GM23338 (cell line): ENCODE measurements at regions not wholly inside any gene's neighbourhood (a gene's known extent, or its start where the extent isn't known, plus 50 kb on each side); places are given as distances from the start of the nearest gene placed in this dataset.

ENCODE experiments used
- ATAC-seq: fragments of 200-7000 bp; cut with Tn5 transposase; 3 replicates; pipeline ENCODE4 v1.9.1; 2020
- DNase-seq: peaks from one replicate; pipeline ENCODE4 v3.0.0-alpha.2; 2015; ENCODE audit warnings: low spot score
- H2AFZ ChIP-seq: fragments of 200-600 bp; sonication (generic); 2 replicates; pipeline ENCODE4 v1.8.0; 2016; ENCODE audit warnings: antibody characterized with exemption, mild to moderate bottlenecking, moderate library complexity
- H3F3A ChIP-seq: fragments of 200-600 bp; sonication (generic); replicated peaks from 2 replicates; pipeline ENCODE4 v1.8.0; 2017; ENCODE audit warnings: antibody characterized with exemption, mixed run types, low read depth
- H3K27ac ChIP-seq: fragments of 200-600 bp; sonication (generic); 2 replicates; pipeline ENCODE4 v1.6.1; 2016; ENCODE audit warnings: low read depth
- H3K27me3 ChIP-seq: fragments of 200-600 bp; sonication (generic); 2 replicates; pipeline ENCODE4 v1.8.0; 2016; ENCODE audit warnings: mild to moderate bottlenecking, mixed run types, moderate library complexity; ENCODE audit not compliant: insufficient read depth
- H3K36me3 ChIP-seq: fragments of 200-600 bp; sonication (generic); 2 replicates; pipeline ENCODE4 v1.8.0; 2016; ENCODE audit warnings: mild to moderate bottlenecking; ENCODE audit not compliant: insufficient read depth
- H3K4me1 ChIP-seq: fragments of 200-600 bp; sonication (generic); 2 replicates; pipeline ENCODE4 v1.8.0; 2016; ENCODE audit warnings: mild to moderate bottlenecking, moderate library complexity; ENCODE audit not compliant: insufficient read depth
- H3K4me2 ChIP-seq: fragments of 200-600 bp; sonication (generic); 2 replicates; pipeline ENCODE4 v1.7.1; 2017; ENCODE audit warnings: mixed run types
- H3K4me3 ChIP-seq: fragments of 200-600 bp; sonication (generic); 2 replicates; pipeline ENCODE4 v1.6.1; 2016; ENCODE audit warnings: mixed run types
- H3K79me2 ChIP-seq: fragments of 200-600 bp; sonication (generic); replicated peaks from 2 replicates; pipeline ENCODE4 v1.8.0; 2017; ENCODE audit warnings: mild to moderate bottlenecking; ENCODE audit not compliant: insufficient read depth
- H3K9me2 ChIP-seq: fragments of 200-600 bp; sonication (generic); 2 replicates; pipeline ENCODE4 v1.8.0; 2017; ENCODE audit not compliant: insufficient read depth
- H4K20me1 ChIP-seq: fragments of 200-600 bp; sonication (generic); replicated peaks from 2 replicates; pipeline ENCODE4 v1.8.0; 2017; ENCODE audit warnings: mild to moderate bottlenecking; ENCODE audit not compliant: insufficient read depth
- H3K27ac Mint-ChIP-seq: 2 replicates; pipeline ENCODE4 v1.8.0; 2020; ENCODE audit warnings: inconsistent platforms, mild to moderate bottlenecking, moderate library complexity, mixed read lengths
- H3K27me3 Mint-ChIP-seq: 3 replicates; pipeline ENCODE4 v1.8.0; 2022; ENCODE audit warnings: low read depth, mild to moderate bottlenecking, moderate library complexity, mixed read lengths, inconsistent platforms; ENCODE audit not compliant: insufficient read depth, poor library complexity
- H3K36me3 Mint-ChIP-seq: 3 replicates; pipeline ENCODE4 v1.8.0; 2021; ENCODE audit warnings: low read depth, mild to moderate bottlenecking, inconsistent platforms, moderate library complexity, mixed read lengths
- H3K4me1 Mint-ChIP-seq: 3 replicates; pipeline ENCODE4 v1.8.0; 2020; ENCODE audit warnings: mild to moderate bottlenecking, inconsistent platforms, mixed read lengths
- H3K4me3 Mint-ChIP-seq: 3 replicates; pipeline ENCODE4 v1.8.0; 2021; ENCODE audit warnings: moderate library complexity, mild to moderate bottlenecking, inconsistent platforms, mixed read lengths
- H3K9me3 Mint-ChIP-seq: 3 replicates; pipeline ENCODE4 v1.8.0; 2020; ENCODE audit warnings: moderate library complexity, mild to moderate bottlenecking, inconsistent platforms, mixed read lengths
- CREB1 ChIP-seq: fragments of 250-450 bp; sonication (Bioruptor Pico); IDR thresholded peaks from 2 replicates; pipeline ENCODE4 v1.5.0; 2020; ENCODE audit warnings: low read depth, mild to moderate bottlenecking, moderate library complexity
- CTCF ChIP-seq, 2 experiments: fragments of 200-600 bp in 1 of 2; sonication (generic) in 1 of 2; conservative IDR thresholded peaks; 2 replicates each; pipeline versions ENCODE4 v1.5.1 to v1.6.1; 2016 to 2017; ENCODE audit warnings: antibody characterized with exemption in 2 of 2, low read depth in 2 of 2, mild to moderate bottlenecking in 2 of 2, moderate library complexity in 1 of 2
- EZH2 ChIP-seq: fragments of 200-600 bp; sonication (generic); IDR thresholded peaks from one replicate; pipeline ENCODE4 v1.8.0; 2017; ENCODE audit warnings: antibody characterized with exemption, mild to moderate bottlenecking, low read depth; ENCODE audit not compliant: unreplicated experiment
- EZH2phosphoT487 ChIP-seq: fragments of 200-600 bp; sonication (generic); IDR thresholded peaks from one replicate; pipeline ENCODE4 v1.8.1; 2018; ENCODE audit warnings: antibody characterized with exemption; ENCODE audit not compliant: unreplicated experiment
- JUNB ChIP-seq: IDR thresholded peaks from one replicate; pipeline ENCODE4 v1.6.1; 2016; ENCODE audit warnings: antibody characterized with exemption; ENCODE audit not compliant: unreplicated experiment
- NANOG ChIP-seq: IDR thresholded peaks from 2 replicates; pipeline ENCODE4 v1.6.1; 2016; ENCODE audit warnings: antibody characterized with exemption, borderline replicate concordance
- POLR2AphosphoS5 ChIP-seq: IDR thresholded peaks from 2 replicates; pipeline ENCODE4 v1.6.1; 2016; ENCODE audit warnings: antibody characterized with exemption, low read depth
- REST ChIP-seq: IDR thresholded peaks from one replicate; pipeline ENCODE4 v1.6.1; 2018; ENCODE audit warnings: antibody characterized with exemption; ENCODE audit not compliant: unreplicated experiment
- STAT1 ChIP-seq: IDR thresholded peaks from one replicate; pipeline ENCODE4 v1.6.1; 2016; ENCODE audit warnings: antibody characterized with exemption; ENCODE audit not compliant: unreplicated experiment
- ZNF114 ChIP-seq: fragments of 250-450 bp; sonication (Bioruptor Pico); IDR thresholded peaks from 2 replicates; pipeline ENCODE4 v1.5.0; 2020; ENCODE audit warnings: mild to moderate bottlenecking, moderate library complexity
- ZNF331 ChIP-seq: fragments of 250-450 bp; sonication (Bioruptor Pico); IDR thresholded peaks from 2 replicates; pipeline ENCODE4 v1.5.0; 2020; ENCODE audit warnings: low read depth, mild to moderate bottlenecking, moderate library complexity
- TF ChIP-seq, protein P1 (sequence below): fragments of 250-450 bp; sonication (Bioruptor Pico); IDR thresholded peaks from 2 replicates; pipeline ENCODE4 v1.5.0; 2020; ENCODE audit warnings: mild to moderate bottlenecking, moderate library complexity

GRCh38 chr2:143996974-143997373, 522.9 kb downstream of the ZEB2 start (continued):
- no peak for TF ChIP-seq CTCF (conservative IDR thresholded peaks at IDR 0.05; ENCODE audit: low read depth in 2 of 2)

- no peaks in the 10 kb centered on the region for H3K27me3 ChIP-seq
- H3K4me3 Mint-ChIP-seq = no peak overlapping the region
- H3K4me1 Mint-ChIP-seq = peaks cover 7% of the 10 kb centered on the region; the same call in 2 of the 3 replicates
- no peak overlapping the region for H3K4me2 ChIP-seq
- no peaks in the 10 kb centered on the region for H3K79me2 ChIP-seq
- no peak for DNase-seq
- no peaks in the 10 kb centered on the region for H3K9me2 ChIP-seq
- H3K9me3 Mint-ChIP-seq = peaks cover 15% of the 10 kb centered on the region
- peaks cover 8% of the 10 kb centered on the region; the same call in 1 of the 2 replicates for H3K36me3 ChIP-seq
- no peaks in the 10 kb centered on the region for H4K20me1 ChIP-seq
- no peak overlapping the region for H3K27ac Mint-ChIP-seq
- H2AFZ ChIP-seq = no peak overlapping the region
- H3K4me1 ChIP-seq = no peaks in the 10 kb centered on the region
- no peaks in the 10 kb centered on the region for H3F3A ChIP-seq
- peaks cover 4% of the 10 kb centered on the region for H3K27me3 Mint-ChIP-seq
- H3K36me3 Mint-ChIP-seq = peaks cover 17% of the 10 kb centered on the region
- no peak overlapping the region for H3K27ac ChIP-seq
- H3K4me3 ChIP-seq = no peak overlapping the region
- no peak for ATAC-seq
- no peak for TF ChIP-seq EZH2phosphoT487
- no peak for TF ChIP-seq ZNF331 (CRISPR knock-in tag)
- TF ChIP-seq ZNF114 (CRISPR knock-in tag) = no peak
- no peak for TF ChIP-seq CREB1 (CRISPR knock-in tag)
- TF ChIP-seq NANOG = no peak
- TF ChIP-seq CTCF (conservative IDR thresholded peaks at IDR 0.05; ENCODE audit: low read depth in 2 of 2) = no peak
- TF ChIP-seq, protein P1, sequence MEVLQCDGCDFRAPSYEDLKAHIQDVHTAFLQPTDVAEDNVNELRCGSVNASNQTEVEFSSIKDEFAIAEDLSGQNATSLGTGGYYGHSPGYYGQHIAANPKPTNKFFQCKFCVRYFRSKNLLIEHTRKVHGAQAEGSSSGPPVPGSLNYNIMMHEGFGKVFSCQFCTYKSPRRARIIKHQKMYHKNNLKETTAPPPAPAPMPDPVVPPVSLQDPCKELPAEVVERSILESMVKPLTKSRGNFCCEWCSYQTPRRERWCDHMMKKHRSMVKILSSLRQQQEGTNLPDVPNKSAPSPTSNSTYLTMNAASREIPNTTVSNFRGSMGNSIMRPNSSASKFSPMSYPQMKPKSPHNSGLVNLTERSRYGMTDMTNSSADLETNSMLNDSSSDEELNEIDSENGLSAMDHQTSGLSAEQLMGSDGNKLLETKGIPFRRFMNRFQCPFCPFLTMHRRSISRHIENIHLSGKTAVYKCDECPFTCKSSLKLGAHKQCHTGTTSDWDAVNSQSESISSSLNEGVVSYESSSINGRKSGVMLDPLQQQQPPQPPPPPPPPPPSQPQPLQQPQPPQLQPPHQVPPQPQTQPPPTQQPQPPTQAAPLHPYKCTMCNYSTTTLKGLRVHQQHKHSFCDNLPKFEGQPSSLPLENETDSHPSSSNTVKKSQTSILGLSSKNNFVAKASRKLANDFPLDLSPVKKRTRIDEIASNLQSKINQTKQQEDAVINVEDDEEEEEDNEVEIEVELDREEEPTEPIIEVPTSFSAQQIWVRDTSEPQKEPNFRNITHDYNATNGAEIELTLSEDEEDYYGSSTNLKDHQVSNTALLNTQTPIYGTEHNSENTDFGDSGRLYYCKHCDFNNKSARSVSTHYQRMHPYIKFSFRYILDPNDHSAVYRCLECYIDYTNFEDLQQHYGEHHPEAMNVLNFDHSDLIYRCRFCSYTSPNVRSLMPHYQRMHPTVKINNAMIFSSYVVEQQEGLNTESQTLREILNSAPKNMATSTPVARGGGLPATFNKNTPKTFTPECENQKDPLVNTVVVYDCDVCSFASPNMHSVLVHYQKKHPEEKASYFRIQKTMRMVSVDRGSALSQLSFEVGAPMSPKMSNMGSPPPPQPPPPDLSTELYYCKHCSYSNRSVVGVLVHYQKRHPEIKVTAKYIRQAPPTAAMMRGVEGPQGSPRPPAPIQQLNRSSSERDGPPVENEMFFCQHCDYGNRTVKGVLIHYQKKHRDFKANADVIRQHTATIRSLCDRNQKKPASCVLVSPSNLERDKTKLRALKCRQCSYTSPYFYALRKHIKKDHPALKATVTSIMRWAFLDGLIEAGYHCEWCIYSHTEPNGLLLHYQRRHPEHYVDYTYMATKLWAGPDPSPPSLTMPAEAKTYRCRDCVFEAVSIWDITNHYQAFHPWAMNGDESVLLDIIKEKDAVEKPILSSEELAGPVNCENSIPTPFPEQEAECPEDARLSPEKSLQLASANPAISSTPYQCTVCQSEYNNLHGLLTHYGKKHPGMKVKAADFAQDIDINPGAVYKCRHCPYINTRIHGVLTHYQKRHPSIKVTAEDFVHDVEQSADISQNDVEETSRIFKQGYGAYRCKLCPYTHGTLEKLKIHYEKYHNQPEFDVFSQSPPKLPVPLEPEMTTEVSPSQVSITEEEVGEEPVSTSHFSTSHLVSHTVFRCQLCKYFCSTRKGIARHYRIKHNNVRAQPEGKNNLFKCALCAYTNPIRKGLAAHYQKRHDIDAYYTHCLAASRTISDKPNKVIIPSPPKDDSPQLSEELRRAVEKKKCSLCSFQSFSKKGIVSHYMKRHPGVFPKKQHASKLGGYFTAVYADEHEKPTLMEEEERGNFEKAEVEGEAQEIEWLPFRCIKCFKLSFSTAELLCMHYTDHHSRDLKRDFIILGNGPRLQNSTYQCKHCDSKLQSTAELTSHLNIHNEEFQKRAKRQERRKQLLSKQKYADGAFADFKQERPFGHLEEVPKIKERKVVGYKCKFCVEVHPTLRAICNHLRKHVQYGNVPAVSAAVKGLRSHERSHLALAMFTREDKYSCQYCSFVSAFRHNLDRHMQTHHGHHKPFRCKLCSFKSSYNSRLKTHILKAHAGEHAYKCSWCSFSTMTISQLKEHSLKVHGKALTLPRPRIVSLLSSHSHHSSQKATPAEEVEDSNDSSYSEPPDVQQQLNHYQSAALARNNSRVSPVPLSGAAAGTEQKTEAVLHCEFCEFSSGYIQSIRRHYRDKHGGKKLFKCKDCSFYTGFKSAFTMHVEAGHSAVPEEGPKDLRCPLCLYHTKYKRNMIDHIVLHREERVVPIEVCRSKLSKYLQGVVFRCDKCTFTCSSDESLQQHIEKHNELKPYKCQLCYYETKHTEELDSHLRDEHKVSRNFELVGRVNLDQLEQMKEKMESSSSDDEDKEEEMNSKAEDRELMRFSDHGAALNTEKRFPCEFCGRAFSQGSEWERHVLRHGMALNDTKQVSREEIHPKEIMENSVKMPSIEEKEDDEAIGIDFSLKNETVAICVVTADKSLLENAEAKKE = no peak
- TF ChIP-seq JUNB = no peak
- TF ChIP-seq REST = no peak
- TF ChIP-seq POLR2AphosphoS5 = no peak
- TF ChIP-seq EZH2 = no peak
- no peak for TF ChIP-seq STAT1
These were observed 525.0 kb downstream of the ZEB2 start for GRCh38 chr2:143994961-143995360.
